Uterus (tissue), 3 donors: ENCODE measurements at regions not wholly inside any gene's neighbourhood (a gene's known extent, or its start where the extent isn't known, plus 50 kb on each side); places are given as distances from the start of the nearest gene placed in this dataset.

Source experiments
- DNase-seq, 2 donors: peaks; one replicate each; pipeline ENCODE4 v3.0.0-alpha.2; 2019 to 2020
- H3K27ac ChIP-seq, 2 donors: fragments of 200-600 bp; sonication (generic); 1 replicate in 1 of 2; 2 replicates in 1 of 2; pipeline ENCODE4 v1.5.1; 2016 to 2018
- H3K27me3 ChIP-seq, 2 donors: fragments of 200-600 bp; sonication (generic); one replicate each; pipeline ENCODE4 v1.5.1; 2018 to 2019; ENCODE audit warnings: control low read depth in 1 of 2
- H3K36me3 ChIP-seq, 2 donors: fragments of 200-600 bp; sonication (generic); one replicate each; pipeline ENCODE4 v1.5.1; 2019; ENCODE audit warnings: control low read depth in 1 of 2
- H3K4me1 ChIP-seq, 2 donors: fragments of 200-600 bp; sonication (generic); one replicate each; pipeline ENCODE4 v1.5.1; 2018 to 2019; ENCODE audit warnings: control low read depth in 1 of 2
- H3K4me3 ChIP-seq, 2 donors: fragments of 200-600 bp; sonication (generic); 1 replicate in 1 of 2; 2 replicates in 1 of 2; pipeline ENCODE4 v1.5.1; 2018 to 2019; ENCODE audit warnings: mild to moderate bottlenecking in 1 of 2
- H3K9me3 ChIP-seq, 2 donors: fragments of 200-600 bp; sonication (generic); one replicate each; pipeline ENCODE4 v1.5.1; 2019; ENCODE audit warnings: control low read depth in 1 of 2
- POLR2A ChIP-seq, 2 donors: fragments of 450-650 bp; IDR thresholded peaks; one replicate each; pipeline ENCODE4 v1.6.1; 2016; ENCODE audit warnings: antibody characterized with exemption in 2 of 2, mild to moderate bottlenecking in 1 of 2, moderate library complexity in 1 of 2
- intact Hi-C: fragments of 100-400 bp; cut with DNase I; formaldehyde crosslinking; loops from one replicate; pipeline ENCODE4 v1.15.1; 2023; ENCODE audit warnings: low total_unique reads
- TF ChIP-seq, protein P1 (sequence below), 4 experiments: fragments of 200-600 bp in 2 of 4; fragments of 450-650 bp in 2 of 4; sonication (generic) in 2 of 4; IDR thresholded peaks; one replicate each; pipeline ENCODE4 v1.5.1; 2016 to 2019; ENCODE audit warnings: antibody characterized with exemption in 4 of 4, mild to moderate bottlenecking in 2 of 4, moderate library complexity in 1 of 4
- donor health status: DM: yes; HTN: yes; CAD: no.

DNA sequence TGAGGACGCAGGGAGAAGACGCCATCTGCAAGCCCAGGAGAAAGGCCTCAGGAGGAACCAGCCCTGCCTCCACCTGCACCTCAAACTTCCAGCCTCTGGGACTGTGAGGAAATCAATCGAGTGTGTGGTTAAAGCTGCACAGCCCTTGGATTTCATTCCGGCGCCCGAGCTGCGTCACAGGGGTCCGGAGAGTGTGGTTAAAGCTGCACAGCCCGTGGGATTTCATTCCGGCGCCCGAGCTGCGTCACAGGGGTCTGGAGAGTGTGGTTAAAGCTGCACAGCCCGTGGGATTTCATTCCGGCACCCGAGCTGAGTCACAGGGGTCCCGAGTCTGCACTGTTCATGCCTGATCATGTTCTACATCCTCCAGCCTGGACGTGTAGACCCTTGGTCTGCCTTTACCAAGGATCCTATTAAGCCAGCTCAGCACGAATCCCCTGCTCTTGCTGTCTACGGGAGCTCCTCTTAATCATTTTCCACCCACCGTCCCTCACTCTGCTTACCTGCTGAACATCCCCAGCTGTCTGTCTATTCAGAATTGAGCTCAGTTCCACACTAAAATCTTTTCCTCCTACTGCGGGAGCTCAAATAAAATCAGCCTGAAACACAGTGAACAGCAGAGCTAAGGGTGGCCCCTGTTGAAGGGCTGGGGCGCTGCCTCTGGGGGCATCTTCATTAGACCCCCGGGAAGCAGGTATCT, 73.0 kb upstream of the OLFM1 start:
- Histone ChIP-seq H3K4me3 (no peak overlapping the region), H3K36me3 (no peaks in the 10 kb centered on the region), H3K27me3 (no peaks in the 10 kb centered on the region), H3K9me3 (no peaks in the 10 kb centered on the region), H3K4me1 (no peaks in the 10 kb centered on the region), H3K27ac (no peak overlapping the region)
- intact Hi-C loops = no loop called here
- TF ChIP-seq POLR2A (IDR thresholded peaks at IDR 0.05) = no peak
- TF ChIP-seq, protein P1, sequence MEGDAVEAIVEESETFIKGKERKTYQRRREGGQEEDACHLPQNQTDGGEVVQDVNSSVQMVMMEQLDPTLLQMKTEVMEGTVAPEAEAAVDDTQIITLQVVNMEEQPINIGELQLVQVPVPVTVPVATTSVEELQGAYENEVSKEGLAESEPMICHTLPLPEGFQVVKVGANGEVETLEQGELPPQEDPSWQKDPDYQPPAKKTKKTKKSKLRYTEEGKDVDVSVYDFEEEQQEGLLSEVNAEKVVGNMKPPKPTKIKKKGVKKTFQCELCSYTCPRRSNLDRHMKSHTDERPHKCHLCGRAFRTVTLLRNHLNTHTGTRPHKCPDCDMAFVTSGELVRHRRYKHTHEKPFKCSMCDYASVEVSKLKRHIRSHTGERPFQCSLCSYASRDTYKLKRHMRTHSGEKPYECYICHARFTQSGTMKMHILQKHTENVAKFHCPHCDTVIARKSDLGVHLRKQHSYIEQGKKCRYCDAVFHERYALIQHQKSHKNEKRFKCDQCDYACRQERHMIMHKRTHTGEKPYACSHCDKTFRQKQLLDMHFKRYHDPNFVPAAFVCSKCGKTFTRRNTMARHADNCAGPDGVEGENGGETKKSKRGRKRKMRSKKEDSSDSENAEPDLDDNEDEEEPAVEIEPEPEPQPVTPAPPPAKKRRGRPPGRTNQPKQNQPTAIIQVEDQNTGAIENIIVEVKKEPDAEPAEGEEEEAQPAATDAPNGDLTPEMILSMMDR (IDR thresholded peaks at IDR 0.05) = no peak
- DNase-seq = no peak

DNA sequence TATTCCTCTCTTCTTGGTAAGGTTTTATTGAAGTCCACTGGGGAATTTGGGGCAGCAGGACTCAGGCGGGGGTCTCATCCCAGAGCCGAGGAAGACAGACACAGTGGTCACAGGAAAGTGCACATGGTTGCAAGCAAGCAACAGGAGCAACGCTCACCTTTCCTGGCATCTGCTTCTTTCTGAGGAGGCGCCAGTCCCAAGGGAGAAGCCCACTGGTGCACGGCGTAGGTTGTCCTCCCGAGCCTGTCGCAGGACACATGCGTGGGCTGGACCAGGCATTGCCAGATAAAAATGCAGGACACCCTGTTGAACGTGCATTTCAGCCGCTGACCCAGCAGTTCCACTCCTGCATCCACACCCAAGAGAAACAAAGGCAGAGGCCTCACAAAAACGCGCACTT, 72.4 kb upstream of the OLFM1 start:
- Histone ChIP-seq H3K4me3 (no peak overlapping the region), H3K36me3 (no peaks in the 10 kb centered on the region), H3K4me1 (no peaks in the 10 kb centered on the region), H3K27me3 (no peaks in the 10 kb centered on the region), H3K27ac (no peak overlapping the region), H3K9me3 (no peaks in the 10 kb centered on the region)
- intact Hi-C loops = no loop called here
- TF ChIP-seq POLR2A (IDR thresholded peaks at IDR 0.05) = no peak
- TF ChIP-seq, protein P1 (IDR thresholded peaks at IDR 0.05) = no peak
- DNase-seq = no peak

DNA sequence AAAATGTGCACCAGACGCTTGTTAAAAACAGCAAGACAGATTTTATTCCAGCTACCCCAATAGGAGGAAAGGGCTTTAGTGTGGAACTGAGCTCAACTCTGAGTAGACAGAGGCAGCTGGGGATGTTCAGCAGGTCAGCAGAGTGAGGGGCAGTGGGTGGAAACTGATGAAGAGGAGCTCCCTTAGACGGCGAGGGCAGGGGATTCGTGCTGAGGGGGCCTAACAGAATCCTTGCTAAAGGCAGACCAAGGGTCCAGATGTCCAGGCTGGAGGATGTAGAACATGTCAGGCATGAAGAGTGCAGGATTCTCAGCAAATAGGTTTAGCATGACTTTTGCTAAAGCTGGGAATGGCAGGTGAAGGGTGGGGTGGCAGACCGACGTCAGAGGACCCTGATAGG, 71.9 kb upstream of the OLFM1 start:
- Histone ChIP-seq H3K27me3 (no peaks in the 10 kb centered on the region), H3K4me3 (no peak overlapping the region), H3K27ac (no peak overlapping the region), H3K4me1 (no peaks in the 10 kb centered on the region), H3K9me3 (no peaks in the 10 kb centered on the region), H3K36me3 (no peaks in the 10 kb centered on the region)
- intact Hi-C loops = no loop called here
- no peak for DNase-seq
- TF ChIP-seq, protein P1 (IDR thresholded peaks at IDR 0.05) = no peak
- no peak for TF ChIP-seq POLR2A (IDR thresholded peaks at IDR 0.05)

DNA sequence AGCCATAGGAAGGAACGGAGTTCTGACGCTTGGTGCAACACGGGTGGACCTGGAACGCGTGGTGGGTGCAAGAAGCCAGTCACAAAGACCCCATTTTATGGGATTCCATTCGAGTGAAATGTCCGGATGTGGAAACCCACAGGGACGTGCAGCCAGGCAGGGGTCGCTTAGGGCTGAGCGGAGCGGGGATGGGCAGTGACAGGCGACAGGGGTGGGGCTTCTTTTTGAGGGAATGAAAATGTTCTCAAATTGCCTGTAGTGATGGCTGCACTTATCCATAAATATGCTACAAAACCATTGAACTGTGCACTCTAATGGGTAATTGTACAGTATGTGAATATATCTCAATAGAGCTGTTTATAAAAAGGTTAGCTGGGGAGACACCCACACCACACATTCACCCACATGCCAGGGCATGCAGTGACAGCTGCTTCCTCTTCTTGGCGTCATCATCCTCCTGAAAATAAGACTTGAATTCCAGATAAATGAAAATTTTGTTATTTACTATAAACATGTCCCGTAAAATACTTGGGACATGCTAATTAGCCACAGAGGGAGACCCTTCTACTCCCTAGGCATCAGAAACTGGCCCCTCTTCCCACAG, 71.3 kb upstream of the OLFM1 start:
- Histone ChIP-seq H3K27ac (no peak overlapping the region), H3K9me3 (no peaks in the 10 kb centered on the region), H3K27me3 (no peaks in the 10 kb centered on the region), H3K36me3 (no peaks in the 10 kb centered on the region), H3K4me1 (no peaks in the 10 kb centered on the region), H3K4me3 (no peak overlapping the region)
- no peak for TF ChIP-seq POLR2A (IDR thresholded peaks at IDR 0.05)
- TF ChIP-seq, protein P1 (IDR thresholded peaks at IDR 0.05) = no peak
- intact Hi-C loops = no loop called here
- no peak for DNase-seq

DNA sequence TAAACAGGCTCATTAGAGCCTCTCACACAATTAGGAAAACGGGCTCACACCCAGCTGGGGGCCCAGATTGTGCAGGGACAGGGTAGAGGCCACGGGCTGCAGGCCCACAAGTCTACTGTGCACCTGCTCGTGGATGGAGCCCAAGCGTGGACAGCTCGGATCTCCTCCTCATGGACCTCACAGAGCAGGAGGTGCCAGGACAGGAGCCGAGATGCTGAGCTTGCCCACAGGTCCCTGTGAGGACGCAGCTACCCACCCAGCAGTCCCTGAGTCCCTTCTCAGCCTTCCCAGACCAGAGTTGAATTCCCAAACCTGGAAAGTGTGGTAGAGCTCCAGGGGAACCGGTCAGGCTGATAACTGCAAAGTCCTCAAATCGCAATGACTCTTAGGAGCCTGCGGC, 70.6 kb upstream of the OLFM1 start:
- Histone ChIP-seq H3K4me3 (no peak overlapping the region), H3K27me3 (no peaks in the 10 kb centered on the region), H3K9me3 (no peaks in the 10 kb centered on the region), H3K36me3 (no peaks in the 10 kb centered on the region), H3K27ac (no peak overlapping the region), H3K4me1 (no peaks in the 10 kb centered on the region)
- no peak for DNase-seq
- intact Hi-C loops = no loop called here
- TF ChIP-seq, protein P1 (IDR thresholded peaks at IDR 0.05) = no peak
- TF ChIP-seq POLR2A (IDR thresholded peaks at IDR 0.05) = no peak
